DMS53 treated with DMSO at 0.1 percent for 48 hours (cell line): ENCODE measurements at regions not wholly inside any gene's neighbourhood (a gene's known extent, or its start where the extent isn't known, plus 50 kb on each side); places are given as distances from the start of the nearest gene placed in this dataset.

Experiments used
- DNase-seq: peaks from one replicate; lab custom pipeline; 2025; ENCODE audit not compliant: unreplicated experiment; lab: John Stamatoyannopoulos, UW

DNA sequence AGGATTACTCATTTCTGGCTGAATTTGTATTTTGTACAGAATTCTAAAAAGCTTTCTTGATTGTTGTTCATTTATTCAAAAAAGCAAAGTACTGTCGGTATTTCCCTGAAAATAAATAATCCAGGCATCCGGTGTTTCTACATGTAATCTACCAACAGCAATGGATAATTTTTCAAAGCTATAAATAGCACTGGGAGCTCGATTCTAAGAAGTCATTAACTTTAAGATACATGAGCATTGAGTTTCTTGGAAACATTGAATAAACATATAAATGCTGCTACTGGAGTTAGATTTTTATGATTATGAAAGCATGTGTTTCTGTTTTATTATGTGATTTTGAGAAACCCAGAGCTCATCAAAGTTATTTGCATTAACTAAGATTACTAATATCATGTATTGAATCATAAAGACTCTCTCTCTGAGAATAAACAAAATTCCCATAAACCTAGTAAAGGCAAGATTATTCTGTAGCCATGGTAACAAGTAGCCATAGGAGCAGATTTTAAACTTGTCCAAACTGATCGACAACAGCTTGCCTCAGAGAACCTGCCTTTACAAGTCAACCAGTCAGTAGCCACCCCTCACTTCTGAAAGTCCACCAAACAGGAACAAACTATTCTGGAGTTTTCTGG is 197.0 kb downstream of the DRD1 start:
- DNase-seq: no peak

DNA sequence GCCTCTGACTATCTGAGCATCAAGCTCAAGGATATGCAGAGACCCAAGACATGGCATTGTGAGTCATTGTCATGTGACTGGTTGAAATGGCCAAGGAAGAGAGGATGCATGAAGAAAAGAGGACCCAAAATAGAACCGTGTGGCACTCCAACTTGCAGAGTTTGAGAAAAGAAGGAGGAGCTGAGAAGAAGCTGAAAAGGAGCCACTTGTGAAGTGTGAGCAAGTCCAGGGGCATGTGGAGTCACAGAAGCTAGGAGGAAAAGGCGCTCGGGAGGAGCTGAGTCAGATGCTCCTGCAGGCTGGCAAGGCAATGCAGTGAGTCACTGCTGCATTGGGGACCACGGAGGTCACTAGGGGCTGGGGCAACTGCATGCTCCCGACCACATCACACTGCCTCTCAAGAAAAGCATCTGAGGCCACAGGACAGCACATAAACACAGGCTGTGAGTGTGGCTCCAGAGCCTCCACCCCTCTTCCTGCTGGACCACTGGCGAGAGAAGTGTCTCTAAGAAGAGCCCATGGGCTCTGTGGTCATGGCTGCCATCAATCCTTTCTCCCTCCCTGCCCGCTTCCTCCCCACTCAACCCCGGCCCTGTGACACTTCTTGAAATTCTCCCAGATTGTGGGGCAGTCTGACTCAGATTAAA is 197.6 kb downstream of the DRD1 start:
- DNase-seq: no peak

DNA sequence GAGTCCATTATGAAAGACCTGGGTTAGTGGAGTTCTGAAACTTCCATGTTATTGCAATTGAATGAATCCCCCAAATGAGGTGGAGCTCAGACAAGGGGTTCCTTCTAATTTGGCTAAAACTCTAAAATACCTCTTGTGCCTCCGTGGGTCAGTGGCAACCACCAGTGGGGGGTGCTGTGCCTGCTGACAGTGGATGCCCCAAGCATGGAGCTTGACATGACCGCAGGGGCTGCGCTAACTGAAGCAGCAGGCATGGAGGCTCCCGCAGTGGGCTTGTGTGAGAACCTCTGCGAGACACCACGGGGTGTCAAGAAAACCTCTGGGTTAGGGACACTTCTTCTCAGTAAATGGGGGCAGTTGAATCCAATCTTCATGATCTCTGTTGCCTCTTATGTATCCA is 200.5 kb downstream of the DRD1 start:
- no peak for DNase-seq

DNA sequence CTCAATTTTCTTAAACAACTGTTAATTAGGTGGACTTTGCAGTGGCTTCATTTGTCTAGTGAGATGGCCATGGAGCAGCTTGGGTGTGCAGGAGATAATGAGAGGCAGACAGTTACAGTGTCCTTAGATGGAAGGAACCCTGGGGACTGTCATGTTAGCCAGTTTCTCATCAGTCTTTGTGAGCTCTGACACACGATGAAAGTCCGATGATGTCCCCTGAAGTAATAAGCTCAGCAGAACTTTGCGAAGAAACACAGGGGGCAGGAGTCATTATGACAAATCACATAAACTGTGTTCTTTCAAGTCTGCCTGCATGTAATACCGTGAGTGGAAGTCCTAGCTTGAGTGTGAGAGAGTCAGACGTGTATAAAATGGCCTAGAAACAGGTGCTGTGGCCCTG is 201.8 kb downstream of the DRD1 start:
- DNase-seq: no peak

DNA sequence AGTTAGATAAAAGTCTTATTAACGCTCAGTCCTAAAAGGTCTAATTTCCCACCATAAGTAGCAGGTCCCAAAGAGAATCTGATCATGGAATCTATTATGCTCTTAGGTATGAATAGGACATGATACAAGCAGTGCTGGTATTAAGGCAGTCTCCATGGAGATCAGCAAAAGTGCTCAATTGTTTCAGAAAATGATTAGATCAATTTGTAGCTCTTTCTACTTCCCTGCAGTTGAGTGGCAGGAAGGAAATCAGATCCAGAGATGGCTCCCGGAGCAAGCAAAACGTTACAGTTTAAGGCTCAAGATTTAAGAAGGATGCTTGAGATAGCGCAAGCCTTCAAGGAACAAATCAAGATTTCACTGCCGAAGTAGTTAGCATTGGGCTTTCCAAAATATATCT is 205.7 kb downstream of the DRD1 start:
- no peak for DNase-seq

DNA sequence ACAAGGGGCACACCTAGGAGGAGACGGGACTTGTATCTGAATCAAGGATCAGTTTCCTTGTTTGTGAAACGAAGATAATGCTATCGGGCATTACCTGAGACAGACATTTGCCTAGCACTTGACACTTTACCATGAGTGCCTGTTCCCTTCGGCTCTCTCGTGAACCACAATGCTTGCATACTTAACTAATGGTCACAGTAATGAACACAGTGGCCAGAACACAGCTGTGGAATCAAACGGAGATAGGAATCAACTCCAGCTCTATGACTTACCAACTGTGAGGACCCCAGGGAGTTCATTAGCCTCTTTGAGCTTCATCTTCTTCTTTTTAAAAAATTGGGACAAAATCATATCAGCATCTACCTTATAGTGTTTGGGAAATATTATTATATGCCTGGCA is 207.8 kb downstream of the DRD1 start:
- no peak for DNase-seq

DNA sequence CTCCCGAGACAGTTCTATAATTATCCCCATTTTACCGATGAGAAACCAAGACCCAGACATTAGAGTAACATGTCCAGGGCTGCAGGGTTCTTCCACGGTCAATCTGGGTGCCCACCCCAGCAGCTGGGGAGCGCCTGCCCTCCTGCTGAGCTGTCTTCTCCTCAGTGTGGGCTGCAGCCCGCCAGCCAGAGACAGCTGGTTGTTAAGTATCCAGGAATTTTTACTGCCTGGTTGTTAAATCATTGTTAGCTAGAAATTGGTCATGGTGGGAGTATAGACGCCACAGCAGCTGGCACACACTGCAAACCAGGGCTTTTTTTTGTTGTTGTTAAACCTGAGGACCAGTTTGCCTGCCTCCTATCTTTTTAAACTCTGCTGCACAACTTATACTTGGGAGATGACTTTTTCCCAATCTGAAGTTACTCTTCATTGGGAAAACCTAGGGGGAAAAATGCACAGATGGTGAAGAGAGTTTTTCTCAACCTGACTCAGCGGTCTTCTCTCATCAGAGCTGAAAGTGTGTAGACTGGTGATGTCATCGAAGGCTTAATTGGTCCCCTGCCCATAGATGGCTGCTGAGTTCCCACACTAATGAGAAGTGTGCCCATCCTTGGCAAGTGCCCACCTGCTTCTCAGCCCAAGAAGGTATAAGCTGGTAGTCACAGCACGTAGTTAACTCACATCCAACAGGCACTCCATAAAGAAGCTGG is 208.6 kb downstream of the DRD1 start:
- DNase-seq: no peak

DNA sequence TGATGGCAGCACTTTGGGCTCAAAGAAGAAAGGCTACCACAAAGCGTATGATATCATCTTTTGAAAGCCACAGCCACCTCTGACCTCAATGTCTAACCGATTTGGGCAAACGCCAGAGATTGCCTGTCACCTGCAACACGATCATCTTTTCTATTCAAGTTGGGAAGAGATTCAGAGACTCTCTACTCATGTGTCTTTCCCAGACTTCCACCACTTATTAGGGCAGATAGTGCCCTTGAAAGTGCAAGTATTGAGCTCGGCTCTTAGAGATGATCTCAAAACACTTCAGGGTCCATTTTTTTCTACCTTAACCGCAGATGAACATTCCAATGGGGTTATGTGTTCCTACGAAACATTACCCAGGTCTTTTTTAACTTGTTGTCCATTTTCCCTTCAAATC is 213.7 kb downstream of the DRD1 start:
- no peak for DNase-seq

DNA sequence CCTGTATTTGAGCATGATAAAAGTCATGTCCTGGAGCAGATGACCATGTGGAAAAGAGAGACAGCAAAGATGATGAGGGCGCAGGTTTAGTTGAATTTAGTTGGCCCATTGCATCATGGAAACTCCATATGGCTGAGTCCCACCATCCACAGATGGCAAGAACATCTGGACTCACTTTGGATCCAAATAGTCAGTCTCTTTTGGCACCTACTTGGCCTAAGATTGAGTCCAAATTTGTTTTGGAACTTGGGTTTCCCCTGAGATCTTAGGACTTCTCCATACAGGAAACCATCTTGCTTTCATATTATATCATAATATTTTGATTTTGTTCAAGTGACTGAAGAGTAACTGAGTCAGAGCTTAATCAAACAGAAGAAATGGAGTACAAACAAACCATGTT is 217.5 kb downstream of the DRD1 start:
- peak; percentile 51 for DNase-seq

DNA sequence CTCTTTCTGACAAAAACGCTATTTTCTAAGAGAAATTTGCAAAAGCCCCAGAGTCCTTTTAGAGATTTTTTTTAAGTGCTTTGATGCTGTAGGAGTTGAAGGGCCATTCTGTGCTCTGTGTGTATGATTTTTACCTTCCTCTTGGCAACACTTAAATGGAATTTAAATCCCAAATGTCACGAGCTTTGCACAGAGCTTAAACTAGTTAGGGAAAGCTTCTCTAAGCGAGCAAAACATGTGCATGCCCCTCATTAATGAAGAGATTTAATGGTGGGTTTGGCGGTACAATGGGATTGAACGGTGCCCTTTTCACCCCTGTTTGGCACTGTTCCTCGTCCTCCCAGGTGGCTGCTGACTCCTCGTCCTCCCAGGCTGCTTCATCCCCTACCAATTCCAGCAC is 220.7 kb downstream of the DRD1 start:
- DNase-seq: no peak

DNA sequence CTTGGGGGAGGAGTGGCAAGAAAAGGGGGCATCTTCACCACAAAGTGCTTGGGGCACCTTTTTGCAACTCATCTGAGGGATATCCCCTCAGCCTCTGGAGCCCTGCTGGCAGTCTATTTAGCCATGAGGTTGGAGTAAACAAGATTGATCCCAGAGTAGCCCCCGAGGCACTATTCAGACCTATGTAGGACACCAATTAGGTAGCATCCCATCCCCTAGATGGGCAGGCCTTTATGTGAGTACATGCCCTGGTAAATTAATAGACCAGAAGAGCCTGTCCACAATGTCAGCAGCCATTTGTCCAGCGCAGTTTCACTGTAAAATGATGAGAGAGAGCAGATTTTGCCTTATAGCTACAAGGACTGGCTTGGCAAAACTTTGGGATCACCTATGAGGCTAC is 221.4 kb downstream of the DRD1 start:
- no peak for DNase-seq

DNA sequence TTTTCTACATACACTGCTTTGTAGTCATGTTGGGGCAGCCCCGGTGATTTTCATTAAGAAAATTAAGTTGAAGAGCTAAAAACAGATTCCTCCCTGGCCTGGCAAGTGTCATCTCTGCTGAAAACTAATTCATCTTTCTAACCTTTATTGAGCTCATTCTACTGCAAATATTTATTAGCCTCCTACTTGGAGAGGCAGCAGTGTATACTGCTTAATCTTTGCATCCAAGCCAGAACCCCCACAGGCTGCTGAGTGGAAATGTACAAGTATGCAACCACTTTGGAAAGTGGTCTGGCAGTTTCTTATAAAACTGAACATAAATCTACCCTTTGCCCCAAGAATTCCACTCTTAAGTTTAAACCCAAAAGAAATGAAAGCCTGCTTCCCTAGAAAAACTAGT is 223.4 kb downstream of the DRD1 start:
- DNase-seq: no peak

DNA sequence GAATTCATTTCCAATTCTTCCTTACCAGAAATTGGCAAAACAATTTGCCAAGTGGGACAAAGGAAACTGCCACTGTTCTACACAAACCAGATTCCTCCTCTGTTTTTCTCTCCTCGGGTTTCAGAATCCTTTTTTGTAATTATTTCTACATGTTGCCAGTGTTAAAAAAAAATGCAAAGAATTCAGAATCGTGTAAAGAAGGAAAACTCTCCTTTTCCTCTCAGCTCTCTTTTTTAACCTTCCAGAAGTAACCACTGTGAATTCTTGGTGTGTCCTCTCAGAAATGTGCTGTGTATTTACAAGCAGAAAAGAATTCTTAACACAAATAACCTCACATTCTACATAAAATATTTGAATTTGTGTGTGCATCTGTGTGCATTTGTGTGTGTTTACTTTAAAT is 224.6 kb downstream of the DRD1 start:
- no peak for DNase-seq

DNA sequence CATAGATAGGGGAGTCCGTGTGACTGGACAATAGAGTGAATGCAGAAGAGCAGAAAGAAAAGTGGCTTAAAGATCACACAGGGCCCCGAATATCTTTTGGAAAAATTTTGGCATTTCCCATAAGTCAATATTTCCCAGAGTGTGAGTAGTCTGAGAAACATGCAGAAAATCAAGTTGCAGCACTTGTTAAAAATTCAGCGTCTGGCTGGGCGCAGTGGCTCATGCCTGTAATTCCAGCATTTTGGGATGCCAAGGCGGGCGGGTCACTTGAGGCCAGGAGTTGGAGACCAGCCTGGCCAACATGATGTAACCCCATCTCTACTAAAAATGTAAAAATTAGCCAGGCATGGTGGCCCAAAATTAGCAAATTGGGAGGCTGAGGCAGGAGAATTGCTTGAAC is 227.0 kb downstream of the DRD1 start:
- no peak for DNase-seq

DNA sequence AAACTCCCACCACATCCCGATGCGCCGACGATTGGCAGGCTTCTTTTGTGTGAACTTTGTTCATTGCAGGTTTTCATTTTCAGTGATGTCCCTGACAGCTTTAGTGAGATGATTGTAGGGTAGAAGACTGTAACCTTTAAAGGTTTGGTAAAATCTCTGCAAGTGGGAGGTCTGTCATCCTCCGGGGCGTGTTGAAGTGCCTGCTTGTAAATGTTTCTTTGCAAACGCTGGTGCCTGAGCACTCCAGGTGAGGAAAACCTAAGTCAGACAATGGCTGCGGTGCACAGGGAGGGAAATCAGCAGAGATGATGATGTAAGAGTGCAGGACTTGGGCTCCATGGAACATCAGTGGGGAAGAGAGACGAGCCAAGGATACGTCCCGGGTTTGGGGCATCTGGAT is 228.1 kb downstream of the DRD1 start:
- DNase-seq: no peak

DNA sequence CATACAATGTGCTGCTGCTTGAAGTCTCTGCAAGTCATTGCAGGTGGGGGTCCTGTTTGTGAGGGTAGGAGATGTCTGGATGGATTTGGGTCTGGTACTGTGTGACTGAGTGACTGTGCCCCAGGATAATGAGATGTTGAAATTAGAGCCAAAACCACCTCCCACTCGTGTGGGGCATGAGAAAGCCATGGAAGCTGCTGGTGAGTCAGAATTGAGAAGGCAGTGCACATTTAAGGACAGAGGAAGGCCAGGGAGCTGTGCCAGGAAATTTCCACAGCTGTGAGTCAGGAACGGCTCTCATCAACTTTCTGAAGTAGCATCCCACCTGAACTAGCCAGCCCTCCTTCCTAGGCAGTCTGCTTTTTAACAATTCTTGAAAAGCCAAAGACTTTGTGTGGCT is 229.8 kb downstream of the DRD1 start:
- DNase-seq: no peak

DNA sequence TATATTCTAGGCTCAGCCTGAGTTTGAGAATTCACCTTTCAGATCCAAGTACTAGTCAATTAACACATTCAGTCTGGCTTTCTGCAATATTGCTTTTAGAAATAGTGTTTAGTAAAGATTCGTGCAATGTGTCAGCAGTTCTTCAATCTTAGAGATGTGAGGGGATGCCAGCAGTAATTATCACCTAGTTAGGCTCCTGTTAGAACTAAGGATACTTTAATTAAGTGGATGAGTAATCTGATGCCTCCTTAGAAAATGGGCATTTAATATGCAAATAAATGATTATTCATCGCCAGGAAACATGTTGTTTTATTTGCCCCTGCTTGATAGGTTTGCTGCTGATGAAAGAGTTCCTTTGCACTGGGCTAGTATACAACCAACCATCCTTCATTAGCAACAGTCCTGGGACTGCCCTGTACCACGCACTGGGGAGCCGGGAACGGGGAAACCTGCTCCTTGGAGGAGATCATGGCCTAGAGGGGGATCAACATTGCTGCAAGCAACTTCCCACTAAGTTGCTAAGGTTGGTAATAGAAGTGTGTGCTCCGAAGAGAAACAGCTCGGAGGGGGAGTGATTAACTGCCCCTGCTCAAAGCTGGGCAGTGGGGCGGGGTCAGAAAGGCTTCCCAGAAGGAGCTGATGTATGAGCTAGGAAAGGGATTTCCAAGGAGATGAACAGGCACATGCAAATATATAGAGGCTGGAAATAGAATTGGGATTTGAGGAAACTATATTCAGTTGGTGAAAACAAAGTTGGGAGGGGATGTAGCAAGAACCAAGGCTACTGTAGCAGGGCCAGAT is 231.8 kb downstream of the DRD1 start:
- DNase-seq: no peak

DNA sequence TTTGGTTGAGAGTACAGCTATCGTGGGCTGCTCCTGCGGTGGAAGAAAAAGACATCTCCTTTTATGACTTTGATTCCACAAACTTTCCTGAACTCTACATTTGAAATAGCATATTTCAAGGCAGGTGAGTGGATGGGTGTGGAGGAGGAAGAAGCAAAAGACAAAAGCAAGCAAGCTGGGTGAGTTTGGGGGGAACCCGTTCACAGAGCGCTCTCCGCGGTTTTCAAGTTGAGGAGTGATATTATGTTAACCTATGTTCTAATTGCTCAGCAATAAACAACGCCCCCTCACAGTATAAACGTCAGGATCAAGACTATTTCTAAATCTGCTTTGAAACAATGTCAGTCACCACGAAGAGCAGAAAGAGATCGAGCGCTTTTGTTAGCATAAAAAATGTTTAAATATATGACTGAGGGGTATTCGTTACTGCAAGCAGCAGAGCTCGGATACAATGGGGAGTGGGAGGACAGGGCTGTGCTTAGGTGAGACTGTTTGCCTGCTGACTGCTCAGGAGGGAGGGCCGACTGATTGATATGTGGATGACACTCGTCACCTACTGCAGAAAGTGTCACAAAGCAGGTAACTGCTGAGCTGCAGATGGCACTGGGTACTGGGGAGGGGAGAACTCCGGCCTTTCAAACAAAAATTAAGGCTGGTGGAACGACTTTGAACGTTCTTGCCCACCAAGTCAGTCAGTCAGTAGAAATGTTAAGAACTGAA is 236.5 kb downstream of the DRD1 start:
- DNase-seq: no peak

DNA sequence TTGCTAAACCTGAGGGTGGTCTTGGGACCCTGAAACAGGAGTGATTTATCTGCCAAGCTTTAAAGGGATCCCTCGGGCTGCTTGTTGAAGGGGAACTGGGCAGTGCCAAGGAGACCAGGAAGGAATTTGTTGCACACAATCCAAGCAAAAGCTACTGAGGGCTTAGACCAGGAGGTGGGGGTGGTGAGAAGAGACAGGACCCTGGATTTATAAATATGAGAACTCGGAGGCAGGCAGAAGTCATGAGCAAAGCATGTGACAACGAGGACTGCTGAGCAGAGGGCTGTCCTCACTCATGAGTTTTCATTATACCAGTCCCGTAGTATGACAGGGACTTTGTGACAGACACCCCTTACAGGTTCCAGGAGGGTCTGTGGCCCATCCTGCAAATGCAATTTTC is 237.3 kb downstream of the DRD1 start:
- DNase-seq: no peak

DNA sequence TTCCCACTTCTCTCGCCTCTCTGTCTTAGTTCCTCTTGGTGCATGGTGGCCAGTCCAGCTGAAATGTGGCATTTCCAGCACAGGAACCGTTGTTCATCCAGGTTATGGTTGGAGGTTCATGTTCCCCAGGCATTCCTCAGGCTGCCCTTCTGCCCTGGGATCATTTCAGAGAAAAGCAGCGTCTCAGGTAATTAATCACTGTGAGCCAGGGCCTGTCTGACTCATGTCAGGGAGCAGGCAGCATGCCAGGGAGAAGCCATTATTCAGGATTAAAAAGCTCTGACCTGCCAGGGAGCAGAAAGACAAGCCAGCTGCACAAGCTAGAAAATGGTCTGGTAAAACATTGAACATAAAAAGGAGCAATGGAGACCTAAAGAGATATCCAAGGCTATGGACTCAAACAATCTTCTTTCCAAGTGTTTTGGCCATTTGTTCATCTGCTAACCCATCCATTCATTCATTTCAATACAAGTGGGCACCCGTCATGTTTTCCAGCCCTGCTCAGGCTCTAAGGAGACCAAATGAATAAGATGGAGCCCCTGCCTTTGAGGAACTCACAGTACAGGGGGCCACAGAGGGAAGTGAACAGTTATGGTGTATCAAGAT is 241.4 kb downstream of the DRD1 start:
- DNase-seq: peak; percentile 17

DNA sequence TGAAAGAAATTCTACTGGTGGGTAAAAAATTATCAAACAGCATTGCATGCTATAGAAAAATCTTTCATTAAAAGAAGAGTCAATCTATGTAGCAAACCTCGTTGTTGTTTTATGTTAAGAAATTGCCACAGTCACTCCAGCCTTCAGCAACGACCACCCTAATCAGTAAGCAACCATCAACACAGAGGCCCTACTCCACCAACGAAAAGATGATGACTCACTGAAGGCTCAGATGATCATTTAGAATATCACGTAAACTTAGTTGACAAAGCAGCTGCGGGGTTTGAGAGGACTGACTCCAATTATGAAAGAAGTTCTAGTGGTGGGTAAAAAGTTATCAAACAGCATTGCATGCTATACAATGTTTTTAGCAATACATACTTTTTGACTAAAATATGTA is 242.6 kb downstream of the DRD1 start:
- DNase-seq: no peak
